ENCODE measurements at regions not wholly inside any gene's neighbourhood (a gene's known extent, or its start where the extent isn't known, plus 50 kb on each side); places are given as distances from the start of the nearest gene placed in this dataset.

DNA sequence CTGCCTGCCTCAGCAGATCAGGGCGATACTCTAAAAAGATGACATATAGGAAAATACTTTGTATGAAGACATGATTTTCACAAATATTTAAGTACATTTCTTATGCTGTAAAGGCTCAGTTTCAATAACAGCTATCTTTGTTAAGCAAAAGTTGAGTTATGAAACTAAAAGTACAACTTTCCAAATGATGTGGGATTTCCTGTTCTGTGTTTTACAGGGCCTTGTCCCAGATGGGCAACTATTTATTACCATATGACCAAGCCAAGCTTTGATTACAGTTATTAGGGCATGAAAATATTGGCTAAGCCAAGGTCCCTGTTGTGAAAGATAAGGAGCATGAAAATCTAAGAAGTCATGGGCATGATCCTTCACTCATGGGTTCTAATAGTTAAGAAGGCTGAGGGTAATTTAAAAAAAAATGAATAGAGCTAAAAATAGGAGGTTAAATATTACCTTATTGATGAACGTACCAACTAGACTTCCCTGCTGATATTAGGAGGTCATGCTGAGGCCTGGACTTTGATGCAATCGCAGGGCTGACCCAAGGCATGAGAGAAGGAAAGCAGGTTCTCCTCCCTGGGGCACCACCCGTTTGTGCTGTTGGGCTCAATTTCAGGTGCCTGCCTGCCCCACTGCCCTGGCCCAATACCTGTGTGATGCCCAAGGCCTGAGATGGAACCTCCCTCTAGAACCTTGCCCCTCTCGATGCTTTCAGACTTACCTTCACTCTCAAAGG lies 294.4 kb upstream of the PRDM1 start:
- DNase-seq (ENCODE audit: low spot score), result peak; percentile 61

DNA sequence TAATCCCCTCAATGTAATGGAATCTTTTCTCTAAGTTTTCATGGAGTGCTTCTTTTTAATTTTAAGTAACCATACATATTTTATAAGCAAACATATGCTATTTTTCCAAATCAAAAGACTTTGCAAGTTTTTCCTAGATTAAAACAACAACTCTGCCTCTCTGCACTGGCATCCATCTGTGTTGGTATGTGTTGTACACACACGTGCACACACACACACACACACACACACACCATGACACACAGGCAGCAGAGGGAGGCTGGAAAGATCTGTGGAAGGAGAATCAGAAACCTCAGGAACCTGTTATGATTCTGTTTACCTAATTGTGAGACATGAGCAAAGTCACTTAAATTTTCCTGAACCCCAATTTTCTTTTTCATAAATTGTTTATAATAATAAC lies 295.0 kb upstream of the PRDM1 start:
- no peak for DNase-seq (ENCODE audit: low spot score)

GRCh38 chr6:105790635-105791034 lies 295.5 kb upstream of the PRDM1 start:
- no peak for DNase-seq (ENCODE audit: low spot score)

DNA sequence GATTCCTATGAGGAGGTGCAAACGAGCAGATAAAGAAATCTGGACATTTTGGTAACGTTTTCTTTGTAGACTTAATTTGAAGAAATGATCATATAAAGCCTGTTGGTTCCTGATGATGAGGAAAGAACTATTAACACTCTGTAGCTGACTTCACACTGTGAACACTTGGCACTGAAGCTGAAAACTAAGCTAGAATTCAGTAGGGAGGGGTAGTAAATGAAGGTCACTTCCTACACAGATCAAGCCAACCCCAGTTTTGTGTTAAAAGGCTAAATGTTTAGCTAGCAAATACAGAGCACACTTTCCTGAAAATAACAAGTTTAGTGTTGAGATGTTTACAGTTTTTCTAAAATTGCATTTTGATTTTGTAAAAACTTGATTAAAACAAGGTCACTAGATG lies 296.2 kb upstream of the PRDM1 start:
- DNase-seq (ENCODE audit: low spot score), result no peak

DNA sequence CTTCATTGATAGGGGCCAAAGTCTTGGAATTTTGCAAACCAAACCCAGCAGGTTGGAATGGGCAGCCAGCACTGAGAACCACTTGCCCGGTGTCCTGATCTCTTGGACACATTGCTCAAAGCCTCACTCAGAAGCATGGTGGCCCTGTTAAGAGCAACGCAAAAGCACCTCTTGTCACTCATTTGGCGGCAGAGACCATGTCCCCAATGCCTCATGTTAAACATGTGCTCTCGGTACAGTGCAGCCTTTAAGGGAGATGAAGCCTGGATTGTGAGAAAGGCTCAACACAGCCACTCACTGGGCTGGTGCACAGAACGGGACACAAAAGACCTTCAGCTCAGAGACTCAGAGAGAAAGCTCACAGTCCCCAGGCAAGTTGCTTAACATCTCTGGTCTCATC lies 298.4 kb upstream of the PRDM1 start:
- DNase-seq (ENCODE audit: low spot score), result no peak

DNA sequence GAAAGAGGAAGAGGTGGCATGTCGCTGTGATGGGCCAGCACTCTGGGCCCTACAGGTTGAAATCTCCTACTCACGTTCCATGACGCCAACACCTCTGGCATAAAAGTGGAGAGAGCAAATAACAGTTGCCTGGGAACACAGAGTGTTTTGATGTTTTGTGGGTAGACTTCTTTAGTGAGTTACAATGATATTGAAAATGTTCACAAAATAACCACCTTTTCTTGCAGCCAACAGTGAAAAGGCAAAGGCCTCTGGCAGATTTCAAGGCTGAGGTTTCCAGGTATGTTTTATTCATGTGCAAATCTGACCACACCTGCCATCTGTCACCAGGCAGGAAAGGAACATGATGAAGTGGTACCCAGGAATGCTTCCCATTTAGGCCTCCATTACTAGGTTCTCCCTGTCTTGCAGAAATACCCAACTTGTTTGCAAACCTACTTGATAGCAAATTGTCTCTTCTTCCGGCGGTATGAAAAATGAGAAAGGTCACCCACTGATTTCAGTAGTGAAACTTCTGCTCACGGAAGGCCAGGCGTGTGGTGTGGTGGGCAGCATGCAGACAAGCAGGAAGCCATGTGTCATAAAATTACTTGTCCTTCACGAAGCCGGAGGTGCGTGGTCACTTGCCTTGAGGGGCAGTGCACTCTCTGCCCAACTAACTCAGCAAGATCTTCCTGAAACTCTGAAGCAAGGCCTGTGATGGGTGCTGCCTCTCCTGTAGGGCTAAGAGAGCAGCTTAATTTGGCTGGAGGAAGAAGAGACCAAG lies 299.1 kb upstream of the PRDM1 start:
- peak; percentile 84 for DNase-seq (ENCODE audit: low spot score)

GRCh38 chr6:105786449-105786848 lies 299.7 kb upstream of the PRDM1 start:
- no peak for DNase-seq (ENCODE audit: low spot score)

- DNase-seq (ENCODE audit: low spot score), result no peak
These were observed 300.9 kb upstream of the PRDM1 start for GRCh38 chr6:105785066-105785811.

DNA sequence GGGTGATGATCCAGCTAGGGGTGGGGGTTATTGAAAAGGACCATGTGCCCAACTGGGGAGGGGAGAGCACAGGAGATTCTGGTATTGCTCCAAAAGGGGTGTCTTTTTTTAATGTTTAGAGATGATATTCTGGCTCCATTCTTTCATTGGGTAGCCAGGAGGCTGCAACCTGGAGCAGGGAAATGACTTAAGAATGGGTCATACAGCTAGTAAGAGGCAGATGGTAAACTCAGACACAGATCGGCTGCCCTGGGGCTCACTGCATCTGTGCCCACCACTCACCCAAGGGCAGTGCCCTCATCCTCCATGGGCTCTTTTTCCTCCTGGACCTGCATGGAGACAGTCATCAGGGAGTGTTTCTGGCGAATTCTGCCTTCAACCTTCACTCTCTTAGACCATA lies 302.0 kb upstream of the PRDM1 start:
- DNase-seq (ENCODE audit: low spot score), result no peak

- no peak for DNase-seq (ENCODE audit: low spot score)
These were observed 302.7 kb upstream of the PRDM1 start for GRCh38 chr6:105783333-105783935.

DNA sequence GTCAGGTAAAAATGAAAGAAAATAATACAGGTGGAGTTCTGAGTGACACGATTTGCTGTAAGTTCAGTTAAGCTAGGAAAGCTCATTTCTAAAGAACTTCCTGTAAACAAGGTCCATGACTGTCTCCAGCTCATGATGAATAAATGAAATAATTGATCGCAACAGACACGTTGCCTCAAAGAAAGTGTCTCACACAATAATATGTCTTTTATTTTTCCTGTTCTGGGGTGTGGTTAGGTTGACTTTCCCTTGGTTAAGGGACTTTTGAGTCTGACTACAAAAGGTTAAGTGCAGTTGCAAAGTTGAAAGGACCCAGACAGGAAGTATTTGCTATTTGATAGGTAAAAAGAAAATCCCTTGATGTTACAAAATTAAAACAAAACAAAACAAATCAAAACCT lies 304.2 kb upstream of the PRDM1 start:
- DNase-seq (ENCODE audit: low spot score), result no peak

DNA sequence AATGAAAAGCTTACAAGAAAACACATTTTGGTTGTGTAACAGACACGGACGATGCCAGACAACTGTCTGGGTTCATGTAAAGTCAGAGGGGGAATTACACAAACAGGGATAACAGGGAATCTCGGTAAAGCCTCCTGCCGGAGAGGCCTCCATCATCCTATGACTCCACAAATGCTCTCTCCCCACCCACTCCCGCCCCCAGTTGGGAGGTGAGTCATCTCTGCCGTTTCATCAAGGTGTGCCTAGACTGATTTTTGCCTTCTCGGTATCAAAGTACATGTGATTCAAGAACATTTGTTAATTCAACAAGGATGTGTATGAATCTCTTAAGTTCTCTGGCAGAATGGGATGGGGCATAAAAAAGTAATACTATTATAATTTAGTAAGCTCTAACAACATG lies 304.9 kb upstream of the PRDM1 start:
- DNase-seq (ENCODE audit: low spot score), result peak; percentile 48

GRCh38 chr6:105780146-105780860 lies 305.8 kb upstream of the PRDM1 start:
- DNase-seq (ENCODE audit: low spot score), result no peak

- no peak for DNase-seq (ENCODE audit: low spot score)
These were observed 307.0 kb upstream of the PRDM1 start for GRCh38 chr6:105779110-105779509.

DNA sequence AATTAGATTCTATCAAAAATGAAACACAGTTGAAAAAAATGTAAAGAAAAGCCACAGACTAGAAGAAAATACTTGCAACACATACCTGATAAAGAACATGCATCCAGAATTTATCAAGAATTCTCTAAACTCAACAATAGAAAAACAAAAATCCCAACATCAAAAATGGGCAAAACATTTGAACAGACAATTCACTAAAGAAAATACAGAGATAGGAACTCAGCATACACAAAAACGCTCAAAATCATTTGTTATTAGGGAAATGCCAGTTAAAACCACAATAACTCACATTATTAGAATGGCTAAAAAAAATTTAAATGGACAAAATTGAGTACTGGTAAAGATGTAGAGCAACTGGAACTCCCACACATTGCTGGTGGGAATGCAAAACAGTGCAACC lies 311.0 kb upstream of the PRDM1 start:
- no peak for DNase-seq (ENCODE audit: low spot score)

DNA sequence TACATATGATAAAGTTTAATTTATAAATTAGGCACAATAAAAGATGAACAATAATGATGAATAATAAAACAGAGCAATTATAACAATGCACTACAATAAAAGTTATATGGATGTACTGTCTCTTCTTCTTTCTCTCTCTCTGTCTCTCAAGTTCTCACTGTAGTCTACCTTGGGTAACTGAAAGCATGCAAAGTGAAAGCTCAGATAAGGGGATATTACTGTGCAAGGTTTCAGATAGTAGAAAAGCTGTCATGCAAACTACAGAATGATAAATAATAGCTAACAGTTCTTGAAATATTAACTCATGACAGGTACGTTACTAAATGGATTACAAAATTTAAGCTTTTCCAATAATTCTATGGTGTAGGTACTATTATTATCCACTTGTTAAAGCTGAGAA lies 311.9 kb upstream of the PRDM1 start:
- no peak for DNase-seq (ENCODE audit: low spot score)

- no peak for DNase-seq (ENCODE audit: low spot score)
These were observed 314.7 kb upstream of the PRDM1 start for GRCh38 chr6:105771313-105771970.

GRCh38 chr6:105769987-105770386 lies 316.1 kb upstream of the PRDM1 start:
- DNase-seq (ENCODE audit: low spot score), result no peak

- DNase-seq (ENCODE audit: low spot score), result no peak
These were observed 316.9 kb upstream of the PRDM1 start for GRCh38 chr6:105769197-105769596.

DNA sequence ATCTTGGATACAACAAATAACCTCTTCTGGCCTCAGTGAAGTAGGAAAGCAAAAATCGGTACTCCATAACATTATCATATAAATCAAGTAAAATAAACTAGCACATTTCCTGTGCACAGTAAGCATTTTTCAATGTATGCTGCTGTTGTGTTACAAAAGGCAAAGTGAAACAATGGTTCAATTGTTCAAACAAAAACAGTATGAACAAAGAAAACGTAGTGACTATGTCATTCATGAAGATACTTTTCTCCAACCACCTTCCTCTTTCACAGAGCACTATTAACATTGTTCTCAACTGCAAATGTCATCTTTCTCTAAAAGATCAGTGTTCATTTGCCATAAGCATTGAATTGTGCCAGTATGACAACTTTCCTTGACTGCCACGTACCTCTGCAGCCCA lies 318.6 kb upstream of the PRDM1 start:
- DNase-seq (ENCODE audit: low spot score), result no peak

DNA sequence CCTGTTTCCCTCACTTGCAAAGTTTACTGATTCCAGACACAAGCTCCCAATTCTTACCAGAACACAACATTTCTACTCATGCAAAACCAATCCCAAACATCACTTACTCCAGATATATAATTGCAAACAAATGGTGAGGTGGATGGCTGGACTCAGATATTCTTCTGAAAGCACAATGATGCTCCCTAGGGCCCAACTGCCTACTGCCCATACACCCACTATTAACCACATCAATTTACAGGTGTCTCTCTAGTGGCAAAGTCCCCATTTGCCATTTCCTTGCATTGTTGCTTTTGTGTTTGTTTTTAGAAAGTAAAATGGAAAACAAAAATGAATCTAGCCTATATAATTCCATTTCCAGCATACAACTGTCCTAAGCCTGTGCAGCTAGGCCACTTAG lies 320.9 kb upstream of the PRDM1 start:
- DNase-seq (ENCODE audit: low spot score), result no peak
